Bronchial epithelial cell (primary cell): ENCODE measurements at regions not wholly inside any gene's neighbourhood (a gene's known extent, or its start where the extent isn't known, plus 50 kb on each side); places are given as distances from the start of the nearest gene placed in this dataset.

Experiments
- DNase-seq: peaks from one replicate; pipeline ENCODE4 v3.0.0-alpha.2; 2010; ENCODE audit warnings: low read depth
- FAIRE-seq: peaks from 2 replicates; lab custom pipeline; 2011; peaks lifted over from hg19 to GRCh38; lab: Jason Lieb, UNC
- H3K27me3 ChIP-seq: 2 replicates; pipeline ENCODE4 v1.5.1; 2011; ENCODE audit warnings: low read length; ENCODE audit not compliant: control insufficient read depth, insufficient read depth
- H3K36me3 ChIP-seq: 2 replicates; pipeline ENCODE4 v1.5.1; 2011; ENCODE audit warnings: low read length; ENCODE audit not compliant: control insufficient read depth, insufficient read depth
- H3K4me3 ChIP-seq: 2 replicates; pipeline ENCODE4 v1.5.1; 2011; ENCODE audit warnings: mild to moderate bottlenecking, low read depth, low read length, control low read depth
- CTCF ChIP-seq: IDR thresholded peaks from 2 replicates; pipeline ENCODE4 v1.5.1; 2011; ENCODE audit warnings: mild to moderate bottlenecking, moderate library complexity, low read length, control low read depth, inconsistent platforms; ENCODE audit not compliant: insufficient read depth, severe bottlenecking

GRCh38 chr1:5716126-5716525 is 276.1 kb downstream of the NPHP4 start:
- H3K36me3 ChIP-seq, result no peaks in the 10 kb centered on the region
- DNase-seq (no peak), FAIRE-seq (no peak)

DNA sequence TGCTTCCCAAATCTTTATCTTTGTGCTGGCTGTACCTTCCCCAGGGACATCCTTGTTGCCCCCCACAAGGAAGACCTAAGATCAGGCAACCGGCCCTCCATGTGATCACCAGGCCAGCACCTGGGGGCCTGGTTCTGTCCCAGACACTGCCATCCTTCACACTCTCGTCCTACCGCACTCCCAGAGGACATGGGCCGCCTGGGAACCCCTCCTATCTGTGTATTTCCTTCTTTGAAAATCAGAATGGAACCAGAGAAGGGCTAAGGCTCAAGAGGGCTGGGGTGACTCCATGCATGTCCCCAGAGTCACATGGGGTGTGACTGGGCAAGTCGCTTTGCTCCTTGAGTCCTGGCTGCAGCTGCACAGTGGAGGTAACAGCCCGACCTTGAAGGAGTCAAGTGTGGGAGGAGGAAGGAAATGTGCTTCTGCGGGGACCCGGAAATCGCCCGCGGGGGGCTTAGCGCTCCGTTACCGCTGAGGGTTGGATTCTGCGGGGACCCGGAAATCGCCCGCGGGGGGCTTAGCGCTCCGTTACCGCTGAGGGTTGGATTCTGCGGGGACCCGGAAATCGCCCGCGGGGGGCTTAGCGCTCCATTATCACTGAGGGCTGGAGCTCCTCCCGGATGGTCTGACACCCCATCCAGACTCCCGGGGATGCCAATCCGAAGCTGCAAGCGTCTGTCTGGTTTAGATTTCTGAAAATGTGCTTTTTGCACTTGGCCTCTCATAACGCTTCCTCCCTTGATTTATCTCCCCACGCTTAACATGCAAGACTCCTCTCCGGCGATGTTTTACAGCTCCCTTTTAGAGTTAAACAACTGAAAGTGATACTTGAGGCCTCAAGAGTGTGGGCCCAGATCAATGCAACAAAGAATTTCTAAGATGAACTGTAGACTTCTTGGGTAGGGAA is 278.9 kb downstream of the NPHP4 start:
- no peak for TF ChIP-seq CTCF
- H3K4me3 ChIP-seq, result no peak overlapping the region
- H3K27me3 ChIP-seq, result no peaks in the 10 kb centered on the region
- FAIRE-seq (no peak), DNase-seq (no peak)
- no peaks in the 10 kb centered on the region for H3K36me3 ChIP-seq

More at GRCh38 chr1:5716126-5716525, 276.1 kb downstream of the NPHP4 start:
- Histone ChIP-seq H3K4me3 (no peak overlapping the region), H3K27me3 (no peaks in the 10 kb centered on the region)
- no peak for TF ChIP-seq CTCF

DNA sequence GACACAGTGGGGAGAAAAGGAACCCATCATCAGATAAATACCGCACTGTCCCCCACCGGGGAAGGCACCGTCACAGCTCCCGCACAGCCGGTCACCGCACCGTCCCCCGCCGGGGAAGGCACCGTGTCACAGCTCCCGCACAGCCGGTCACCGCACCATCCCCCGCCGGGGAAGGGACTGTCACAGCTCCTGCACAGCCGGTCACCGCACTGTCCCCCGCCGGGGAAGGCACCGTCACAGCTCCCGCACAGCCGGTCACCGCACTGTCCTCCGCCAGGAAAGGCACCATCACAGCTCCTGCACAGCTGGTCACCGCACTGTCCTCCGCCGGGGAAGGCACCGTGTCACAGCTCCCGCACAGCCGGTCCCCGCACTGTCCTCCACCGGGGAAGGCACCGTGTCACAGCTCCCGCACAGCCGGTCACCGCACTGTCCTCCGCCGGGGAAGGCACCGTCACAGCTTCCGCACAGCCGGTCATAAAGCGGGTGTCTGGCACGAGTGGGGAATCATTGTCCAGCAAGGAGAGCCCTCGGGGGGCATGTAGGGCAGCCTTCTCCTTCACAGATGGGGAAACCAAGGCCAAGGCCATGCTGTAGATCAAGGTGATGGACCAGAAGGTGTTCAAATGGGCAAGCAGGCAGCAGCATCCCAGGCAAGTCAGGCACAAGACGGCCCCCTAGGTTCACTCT is 280.1 kb downstream of the NPHP4 start:
- no peaks in the 10 kb centered on the region for H3K27me3 ChIP-seq
- DNase-seq (no peak), FAIRE-seq (no peak)
- no peak overlapping the region for H3K4me3 ChIP-seq
- no peak for TF ChIP-seq CTCF
- no peaks in the 10 kb centered on the region for H3K36me3 ChIP-seq

DNA sequence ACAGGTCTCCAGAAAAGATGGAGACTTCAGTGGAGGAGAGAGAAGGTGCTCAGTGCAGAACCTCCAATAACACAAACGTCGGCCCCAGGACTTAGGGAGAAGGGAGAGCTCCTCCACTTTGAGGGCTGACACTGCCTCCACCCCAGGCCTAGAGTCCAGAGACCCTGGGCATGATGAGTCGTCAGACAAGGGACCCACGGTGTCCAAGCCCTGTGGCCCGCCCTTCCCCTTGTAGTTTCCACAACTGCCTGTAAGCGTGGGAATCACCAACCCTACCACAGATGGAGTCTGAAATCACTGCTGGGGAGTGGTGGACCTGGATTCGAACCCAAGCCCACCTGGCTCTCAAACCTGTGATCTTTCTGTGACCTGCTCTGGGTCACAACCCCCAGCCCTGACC is 281.1 kb downstream of the NPHP4 start:
- no peaks in the 10 kb centered on the region for H3K27me3 ChIP-seq
- FAIRE-seq, result no peak
- H3K36me3 ChIP-seq, result no peaks in the 10 kb centered on the region
- H3K4me3 ChIP-seq, result no peak overlapping the region
- no peak for DNase-seq
- TF ChIP-seq CTCF, result no peak

- DNase-seq, result no peak
- no peak overlapping the region for H3K4me3 ChIP-seq
- no peak for TF ChIP-seq CTCF
- H3K27me3 ChIP-seq, result no peaks in the 10 kb centered on the region
- FAIRE-seq, result no peak
- H3K36me3 ChIP-seq, result no peaks in the 10 kb centered on the region
Measured at GRCh38 chr1:5709976-5710375, 282.2 kb downstream of the NPHP4 start.
